ENCODE measurements at regions not wholly inside any gene's neighbourhood (a gene's known extent, or its start where the extent isn't known, plus 50 kb on each side); places are given as distances from the start of the nearest gene placed in this dataset.

- Histone ChIP-seq H3K9me3 (ENCODE audit: control insufficient read depth in 1 of 2, insufficient read depth in 1 of 2, low read depth in 1 of 2, low read length in 2 of 2) (peaks cover 0 to 7% of the 10 kb centered on the region in 2 experiments; a peak in 2 of 4 replicates), H3K36me3 (ENCODE audit: control insufficient read depth in 1 of 2, insufficient read depth in 2 of 2, low read length in 2 of 2) (no peaks in the 10 kb centered on the region), H3K4me2 (ENCODE audit: low read length) (no peak overlapping the region), H3K4me3 (replicated peaks in 1 of 2; ENCODE audit: low read depth in 1 of 2, low read length in 2 of 2) (no peak overlapping the region), H2AFZ (ENCODE audit: low read depth, low read length, poor library complexity, severe bottlenecking) (no peak overlapping the region), H3K4me1 (ENCODE audit: control insufficient read depth in 1 of 2, insufficient read depth in 2 of 2, low read length in 2 of 2) (no peaks in the 10 kb centered on the region), H4K20me1 (ENCODE audit: insufficient read depth) (no peaks in the 10 kb centered on the region), H3K27me3 (ENCODE audit: insufficient read depth, low read length) (no peaks in the 10 kb centered on the region), H3K79me2 (ENCODE audit: insufficient read depth, low read length) (no peaks in the 10 kb centered on the region), H3K9ac (ENCODE audit: low read length) (no peak overlapping the region), H3K9me2 (ENCODE audit: insufficient read depth) (no peaks in the 10 kb centered on the region), H3K27ac (ENCODE audit: low read depth, low read length) (no peak overlapping the region)
- ATAC-seq (no peak), DNase-seq (ENCODE audit: low read depth, low spot score) (no peak)
- intact Hi-C loops (cut with micrococcal nuclease): no loop called here
- BruUV-seq (replicated peaks): no TSS peak
- POLR2A ChIA-PET: no interaction called here
- TF ChIP-seq, protein P1, sequence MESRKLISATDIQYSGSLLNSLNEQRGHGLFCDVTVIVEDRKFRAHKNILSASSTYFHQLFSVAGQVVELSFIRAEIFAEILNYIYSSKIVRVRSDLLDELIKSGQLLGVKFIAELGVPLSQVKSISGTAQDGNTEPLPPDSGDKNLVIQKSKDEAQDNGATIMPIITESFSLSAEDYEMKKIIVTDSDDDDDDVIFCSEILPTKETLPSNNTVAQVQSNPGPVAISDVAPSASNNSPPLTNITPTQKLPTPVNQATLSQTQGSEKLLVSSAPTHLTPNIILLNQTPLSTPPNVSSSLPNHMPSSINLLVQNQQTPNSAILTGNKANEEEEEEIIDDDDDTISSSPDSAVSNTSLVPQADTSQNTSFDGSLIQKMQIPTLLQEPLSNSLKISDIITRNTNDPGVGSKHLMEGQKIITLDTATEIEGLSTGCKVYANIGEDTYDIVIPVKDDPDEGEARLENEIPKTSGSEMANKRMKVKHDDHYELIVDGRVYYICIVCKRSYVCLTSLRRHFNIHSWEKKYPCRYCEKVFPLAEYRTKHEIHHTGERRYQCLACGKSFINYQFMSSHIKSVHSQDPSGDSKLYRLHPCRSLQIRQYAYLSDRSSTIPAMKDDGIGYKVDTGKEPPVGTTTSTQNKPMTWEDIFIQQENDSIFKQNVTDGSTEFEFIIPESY (IDR thresholded peaks at IDR 0.05; ENCODE audit: extremely low read depth, insufficient replicate concordance, low read length): no peak
- TF ChIP-seq, protein P2, sequence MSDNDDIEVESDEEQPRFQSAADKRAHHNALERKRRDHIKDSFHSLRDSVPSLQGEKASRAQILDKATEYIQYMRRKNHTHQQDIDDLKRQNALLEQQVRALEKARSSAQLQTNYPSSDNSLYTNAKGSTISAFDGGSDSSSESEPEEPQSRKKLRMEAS (IDR thresholded peaks at IDR 0.05): no peak
- TF ChIP-seq CTCF (IDR thresholded peaks at IDR 0.05 in 2 of 3, conservative IDR thresholded peaks at IDR 0.05 in 1 of 3; ENCODE audit: borderline replicate concordance in 1 of 3, insufficient read depth in 1 of 3, low read depth in 2 of 3, low read length in 2 of 3) (no peak), POLR2AphosphoS5 (IDR thresholded peaks at IDR 0.05; ENCODE audit: low read depth, low read length) (no peak), SP1 (IDR thresholded peaks at IDR 0.05; ENCODE audit: low read depth) (no peak), YY1 (IDR thresholded peaks at IDR 0.05; ENCODE audit: extremely low read depth, insufficient replicate concordance, low read depth, low read length) (no peak), FOSL1 (IDR thresholded peaks at IDR 0.05; ENCODE audit: low read depth) (no peak), POLR2A (IDR thresholded peaks at IDR 0.05; ENCODE audit: borderline replicate concordance, extremely low read depth, insufficient read depth, insufficient read length) (no peak), ZFX (IDR thresholded peaks at IDR 0.05) (no peak), ATF3 (IDR thresholded peaks at IDR 0.05) (no peak), TCF7L2 (IDR thresholded peaks at IDR 0.05; ENCODE audit: borderline replicate concordance, extremely low read depth, insufficient read depth, insufficient read length) (no peak), JUND (IDR thresholded peaks at IDR 0.05) (no peak), SRF (IDR thresholded peaks at IDR 0.05; ENCODE audit: low read depth) (no peak), CEBPB (IDR thresholded peaks at IDR 0.05; ENCODE audit: low read depth) (no peak), EGR1 (IDR thresholded peaks at IDR 0.05; ENCODE audit: low read depth) (no peak), REST (IDR thresholded peaks at IDR 0.05; ENCODE audit: low read depth) (no peak), EZH2phosphoT487 (IDR thresholded peaks at IDR 0.05; ENCODE audit: borderline replicate concordance) (no peak), CBX3 (IDR thresholded peaks at IDR 0.05; ENCODE audit: low read depth) (no peak)
- CTCF ChIA-PET: no interaction called here
- RAD21 ChIA-PET (ENCODE audit: low non-redundant PET in 1 of 2, low total read pairs in 2 of 2, uncharacterized antibody in 2 of 2, unreplicated experiment in 2 of 2): no interaction called here
Observed at GRCh38 chr6:23499549-23499948, 626.5 kb upstream of the NRSN1 start.
